GM23338 (cell line): ENCODE measurements at regions not wholly inside any gene's neighbourhood (a gene's known extent, or its start where the extent isn't known, plus 50 kb on each side); places are given as distances from the start of the nearest gene placed in this dataset.

ENCODE experiments used
- ATAC-seq: fragments of 200-7000 bp; cut with Tn5 transposase; 3 replicates; pipeline ENCODE4 v1.9.1; 2020
- DNase-seq: peaks from one replicate; pipeline ENCODE4 v3.0.0-alpha.2; 2015; ENCODE audit warnings: low spot score
- H2AFZ ChIP-seq: fragments of 200-600 bp; sonication (generic); 2 replicates; pipeline ENCODE4 v1.8.0; 2016; ENCODE audit warnings: antibody characterized with exemption, mild to moderate bottlenecking, moderate library complexity
- H3F3A ChIP-seq: fragments of 200-600 bp; sonication (generic); replicated peaks from 2 replicates; pipeline ENCODE4 v1.8.0; 2017; ENCODE audit warnings: antibody characterized with exemption, mixed run types, low read depth
- H3K27ac ChIP-seq: fragments of 200-600 bp; sonication (generic); 2 replicates; pipeline ENCODE4 v1.6.1; 2016; ENCODE audit warnings: low read depth
- H3K27me3 ChIP-seq: fragments of 200-600 bp; sonication (generic); 2 replicates; pipeline ENCODE4 v1.8.0; 2016; ENCODE audit warnings: mild to moderate bottlenecking, mixed run types, moderate library complexity; ENCODE audit not compliant: insufficient read depth
- H3K36me3 ChIP-seq: fragments of 200-600 bp; sonication (generic); 2 replicates; pipeline ENCODE4 v1.8.0; 2016; ENCODE audit warnings: mild to moderate bottlenecking; ENCODE audit not compliant: insufficient read depth
- H3K4me1 ChIP-seq: fragments of 200-600 bp; sonication (generic); 2 replicates; pipeline ENCODE4 v1.8.0; 2016; ENCODE audit warnings: mild to moderate bottlenecking, moderate library complexity; ENCODE audit not compliant: insufficient read depth
- H3K4me2 ChIP-seq: fragments of 200-600 bp; sonication (generic); 2 replicates; pipeline ENCODE4 v1.7.1; 2017; ENCODE audit warnings: mixed run types
- H3K4me3 ChIP-seq: fragments of 200-600 bp; sonication (generic); 2 replicates; pipeline ENCODE4 v1.6.1; 2016; ENCODE audit warnings: mixed run types
- H3K79me2 ChIP-seq: fragments of 200-600 bp; sonication (generic); replicated peaks from 2 replicates; pipeline ENCODE4 v1.8.0; 2017; ENCODE audit warnings: mild to moderate bottlenecking; ENCODE audit not compliant: insufficient read depth
- H3K9me2 ChIP-seq: fragments of 200-600 bp; sonication (generic); 2 replicates; pipeline ENCODE4 v1.8.0; 2017; ENCODE audit not compliant: insufficient read depth
- H4K20me1 ChIP-seq: fragments of 200-600 bp; sonication (generic); replicated peaks from 2 replicates; pipeline ENCODE4 v1.8.0; 2017; ENCODE audit warnings: mild to moderate bottlenecking; ENCODE audit not compliant: insufficient read depth
- H3K27ac Mint-ChIP-seq: 2 replicates; pipeline ENCODE4 v1.8.0; 2020; ENCODE audit warnings: inconsistent platforms, mild to moderate bottlenecking, moderate library complexity, mixed read lengths
- H3K27me3 Mint-ChIP-seq: 3 replicates; pipeline ENCODE4 v1.8.0; 2022; ENCODE audit warnings: low read depth, mild to moderate bottlenecking, moderate library complexity, mixed read lengths, inconsistent platforms; ENCODE audit not compliant: insufficient read depth, poor library complexity
- H3K36me3 Mint-ChIP-seq: 3 replicates; pipeline ENCODE4 v1.8.0; 2021; ENCODE audit warnings: low read depth, mild to moderate bottlenecking, inconsistent platforms, moderate library complexity, mixed read lengths
- H3K4me1 Mint-ChIP-seq: 3 replicates; pipeline ENCODE4 v1.8.0; 2020; ENCODE audit warnings: mild to moderate bottlenecking, inconsistent platforms, mixed read lengths
- H3K4me3 Mint-ChIP-seq: 3 replicates; pipeline ENCODE4 v1.8.0; 2021; ENCODE audit warnings: moderate library complexity, mild to moderate bottlenecking, inconsistent platforms, mixed read lengths
- H3K9me3 Mint-ChIP-seq: 3 replicates; pipeline ENCODE4 v1.8.0; 2020; ENCODE audit warnings: moderate library complexity, mild to moderate bottlenecking, inconsistent platforms, mixed read lengths
- EZH2phosphoT487 ChIP-seq: fragments of 200-600 bp; sonication (generic); IDR thresholded peaks from one replicate; pipeline ENCODE4 v1.8.1; 2018; ENCODE audit warnings: antibody characterized with exemption; ENCODE audit not compliant: unreplicated experiment
- NANOG ChIP-seq: IDR thresholded peaks from 2 replicates; pipeline ENCODE4 v1.6.1; 2016; ENCODE audit warnings: antibody characterized with exemption, borderline replicate concordance
- POLR2AphosphoS5 ChIP-seq: IDR thresholded peaks from 2 replicates; pipeline ENCODE4 v1.6.1; 2016; ENCODE audit warnings: antibody characterized with exemption, low read depth
- STAT1 ChIP-seq: IDR thresholded peaks from one replicate; pipeline ENCODE4 v1.6.1; 2016; ENCODE audit warnings: antibody characterized with exemption; ENCODE audit not compliant: unreplicated experiment
- ZNF114 ChIP-seq: fragments of 250-450 bp; sonication (Bioruptor Pico); IDR thresholded peaks from 2 replicates; pipeline ENCODE4 v1.5.0; 2020; ENCODE audit warnings: mild to moderate bottlenecking, moderate library complexity
- TF ChIP-seq, protein P1 (sequence below): IDR thresholded peaks from 2 replicates; pipeline ENCODE4 v1.6.1; 2016; ENCODE audit warnings: antibody characterized with exemption
- TF ChIP-seq, protein P2 (sequence below): fragments of 250-450 bp; sonication (Bioruptor Pico); IDR thresholded peaks from 2 replicates; pipeline ENCODE4 v1.5.0; 2020; ENCODE audit warnings: mild to moderate bottlenecking, moderate library complexity
- TF ChIP-seq, protein P3 (sequence below): IDR thresholded peaks from one replicate; pipeline ENCODE4 v1.6.1; 2018; ENCODE audit warnings: antibody characterized with exemption; ENCODE audit not compliant: unreplicated experiment

DNA sequence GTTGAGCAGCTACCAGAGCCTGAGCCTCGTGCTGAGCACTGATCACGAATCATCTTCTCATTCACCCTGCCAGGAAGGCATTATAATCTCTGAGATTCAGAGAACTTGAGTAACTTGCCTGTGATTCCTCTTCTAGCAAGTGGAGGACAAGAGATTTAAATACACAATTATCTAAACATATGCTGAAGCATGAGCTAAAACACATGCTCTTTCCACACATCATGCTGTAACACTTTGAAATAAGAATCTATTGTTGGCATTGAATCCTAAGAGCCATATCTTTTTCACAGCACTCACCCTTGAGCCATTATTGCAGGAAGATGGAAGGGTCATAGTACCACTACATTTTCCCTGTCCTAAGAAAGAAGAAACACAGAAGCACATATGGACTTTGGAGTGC lies 722.5 kb upstream of the API5 start:
- H3K27me3 Mint-ChIP-seq = peaks cover 2% of the 10 kb centered on the region
- H3K4me2 ChIP-seq = no peak overlapping the region
- H3K4me1 Mint-ChIP-seq = no peaks in the 10 kb centered on the region
- no peak overlapping the region for H3K4me3 Mint-ChIP-seq
- DNase-seq (no peak), ATAC-seq (no peak)
- H3K36me3 ChIP-seq = no peaks in the 10 kb centered on the region
- H3K9me3 Mint-ChIP-seq = peaks cover 82% of the 10 kb centered on the region
- 0 out of 2 replicates have a peak, but pooled peaks cover 3% of the 10 kb centered on the region for H3K4me1 ChIP-seq
- no peaks in the 10 kb centered on the region for H3K27me3 ChIP-seq
- no peak overlapping the region for H3K4me3 ChIP-seq
- H3K27ac Mint-ChIP-seq = no peak overlapping the region
- TF ChIP-seq EZH2phosphoT487 (no peak), STAT1 (no peak), ZNF114 (no peak), POLR2AphosphoS5 (no peak), NANOG (no peak)
- TF ChIP-seq, protein P1, sequence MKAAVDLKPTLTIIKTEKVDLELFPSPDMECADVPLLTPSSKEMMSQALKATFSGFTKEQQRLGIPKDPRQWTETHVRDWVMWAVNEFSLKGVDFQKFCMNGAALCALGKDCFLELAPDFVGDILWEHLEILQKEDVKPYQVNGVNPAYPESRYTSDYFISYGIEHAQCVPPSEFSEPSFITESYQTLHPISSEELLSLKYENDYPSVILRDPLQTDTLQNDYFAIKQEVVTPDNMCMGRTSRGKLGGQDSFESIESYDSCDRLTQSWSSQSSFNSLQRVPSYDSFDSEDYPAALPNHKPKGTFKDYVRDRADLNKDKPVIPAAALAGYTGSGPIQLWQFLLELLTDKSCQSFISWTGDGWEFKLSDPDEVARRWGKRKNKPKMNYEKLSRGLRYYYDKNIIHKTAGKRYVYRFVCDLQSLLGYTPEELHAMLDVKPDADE = no peak
- TF ChIP-seq, protein P2, sequence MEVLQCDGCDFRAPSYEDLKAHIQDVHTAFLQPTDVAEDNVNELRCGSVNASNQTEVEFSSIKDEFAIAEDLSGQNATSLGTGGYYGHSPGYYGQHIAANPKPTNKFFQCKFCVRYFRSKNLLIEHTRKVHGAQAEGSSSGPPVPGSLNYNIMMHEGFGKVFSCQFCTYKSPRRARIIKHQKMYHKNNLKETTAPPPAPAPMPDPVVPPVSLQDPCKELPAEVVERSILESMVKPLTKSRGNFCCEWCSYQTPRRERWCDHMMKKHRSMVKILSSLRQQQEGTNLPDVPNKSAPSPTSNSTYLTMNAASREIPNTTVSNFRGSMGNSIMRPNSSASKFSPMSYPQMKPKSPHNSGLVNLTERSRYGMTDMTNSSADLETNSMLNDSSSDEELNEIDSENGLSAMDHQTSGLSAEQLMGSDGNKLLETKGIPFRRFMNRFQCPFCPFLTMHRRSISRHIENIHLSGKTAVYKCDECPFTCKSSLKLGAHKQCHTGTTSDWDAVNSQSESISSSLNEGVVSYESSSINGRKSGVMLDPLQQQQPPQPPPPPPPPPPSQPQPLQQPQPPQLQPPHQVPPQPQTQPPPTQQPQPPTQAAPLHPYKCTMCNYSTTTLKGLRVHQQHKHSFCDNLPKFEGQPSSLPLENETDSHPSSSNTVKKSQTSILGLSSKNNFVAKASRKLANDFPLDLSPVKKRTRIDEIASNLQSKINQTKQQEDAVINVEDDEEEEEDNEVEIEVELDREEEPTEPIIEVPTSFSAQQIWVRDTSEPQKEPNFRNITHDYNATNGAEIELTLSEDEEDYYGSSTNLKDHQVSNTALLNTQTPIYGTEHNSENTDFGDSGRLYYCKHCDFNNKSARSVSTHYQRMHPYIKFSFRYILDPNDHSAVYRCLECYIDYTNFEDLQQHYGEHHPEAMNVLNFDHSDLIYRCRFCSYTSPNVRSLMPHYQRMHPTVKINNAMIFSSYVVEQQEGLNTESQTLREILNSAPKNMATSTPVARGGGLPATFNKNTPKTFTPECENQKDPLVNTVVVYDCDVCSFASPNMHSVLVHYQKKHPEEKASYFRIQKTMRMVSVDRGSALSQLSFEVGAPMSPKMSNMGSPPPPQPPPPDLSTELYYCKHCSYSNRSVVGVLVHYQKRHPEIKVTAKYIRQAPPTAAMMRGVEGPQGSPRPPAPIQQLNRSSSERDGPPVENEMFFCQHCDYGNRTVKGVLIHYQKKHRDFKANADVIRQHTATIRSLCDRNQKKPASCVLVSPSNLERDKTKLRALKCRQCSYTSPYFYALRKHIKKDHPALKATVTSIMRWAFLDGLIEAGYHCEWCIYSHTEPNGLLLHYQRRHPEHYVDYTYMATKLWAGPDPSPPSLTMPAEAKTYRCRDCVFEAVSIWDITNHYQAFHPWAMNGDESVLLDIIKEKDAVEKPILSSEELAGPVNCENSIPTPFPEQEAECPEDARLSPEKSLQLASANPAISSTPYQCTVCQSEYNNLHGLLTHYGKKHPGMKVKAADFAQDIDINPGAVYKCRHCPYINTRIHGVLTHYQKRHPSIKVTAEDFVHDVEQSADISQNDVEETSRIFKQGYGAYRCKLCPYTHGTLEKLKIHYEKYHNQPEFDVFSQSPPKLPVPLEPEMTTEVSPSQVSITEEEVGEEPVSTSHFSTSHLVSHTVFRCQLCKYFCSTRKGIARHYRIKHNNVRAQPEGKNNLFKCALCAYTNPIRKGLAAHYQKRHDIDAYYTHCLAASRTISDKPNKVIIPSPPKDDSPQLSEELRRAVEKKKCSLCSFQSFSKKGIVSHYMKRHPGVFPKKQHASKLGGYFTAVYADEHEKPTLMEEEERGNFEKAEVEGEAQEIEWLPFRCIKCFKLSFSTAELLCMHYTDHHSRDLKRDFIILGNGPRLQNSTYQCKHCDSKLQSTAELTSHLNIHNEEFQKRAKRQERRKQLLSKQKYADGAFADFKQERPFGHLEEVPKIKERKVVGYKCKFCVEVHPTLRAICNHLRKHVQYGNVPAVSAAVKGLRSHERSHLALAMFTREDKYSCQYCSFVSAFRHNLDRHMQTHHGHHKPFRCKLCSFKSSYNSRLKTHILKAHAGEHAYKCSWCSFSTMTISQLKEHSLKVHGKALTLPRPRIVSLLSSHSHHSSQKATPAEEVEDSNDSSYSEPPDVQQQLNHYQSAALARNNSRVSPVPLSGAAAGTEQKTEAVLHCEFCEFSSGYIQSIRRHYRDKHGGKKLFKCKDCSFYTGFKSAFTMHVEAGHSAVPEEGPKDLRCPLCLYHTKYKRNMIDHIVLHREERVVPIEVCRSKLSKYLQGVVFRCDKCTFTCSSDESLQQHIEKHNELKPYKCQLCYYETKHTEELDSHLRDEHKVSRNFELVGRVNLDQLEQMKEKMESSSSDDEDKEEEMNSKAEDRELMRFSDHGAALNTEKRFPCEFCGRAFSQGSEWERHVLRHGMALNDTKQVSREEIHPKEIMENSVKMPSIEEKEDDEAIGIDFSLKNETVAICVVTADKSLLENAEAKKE (CRISPR knock-in tag) = no peak
- TF ChIP-seq, protein P3, sequence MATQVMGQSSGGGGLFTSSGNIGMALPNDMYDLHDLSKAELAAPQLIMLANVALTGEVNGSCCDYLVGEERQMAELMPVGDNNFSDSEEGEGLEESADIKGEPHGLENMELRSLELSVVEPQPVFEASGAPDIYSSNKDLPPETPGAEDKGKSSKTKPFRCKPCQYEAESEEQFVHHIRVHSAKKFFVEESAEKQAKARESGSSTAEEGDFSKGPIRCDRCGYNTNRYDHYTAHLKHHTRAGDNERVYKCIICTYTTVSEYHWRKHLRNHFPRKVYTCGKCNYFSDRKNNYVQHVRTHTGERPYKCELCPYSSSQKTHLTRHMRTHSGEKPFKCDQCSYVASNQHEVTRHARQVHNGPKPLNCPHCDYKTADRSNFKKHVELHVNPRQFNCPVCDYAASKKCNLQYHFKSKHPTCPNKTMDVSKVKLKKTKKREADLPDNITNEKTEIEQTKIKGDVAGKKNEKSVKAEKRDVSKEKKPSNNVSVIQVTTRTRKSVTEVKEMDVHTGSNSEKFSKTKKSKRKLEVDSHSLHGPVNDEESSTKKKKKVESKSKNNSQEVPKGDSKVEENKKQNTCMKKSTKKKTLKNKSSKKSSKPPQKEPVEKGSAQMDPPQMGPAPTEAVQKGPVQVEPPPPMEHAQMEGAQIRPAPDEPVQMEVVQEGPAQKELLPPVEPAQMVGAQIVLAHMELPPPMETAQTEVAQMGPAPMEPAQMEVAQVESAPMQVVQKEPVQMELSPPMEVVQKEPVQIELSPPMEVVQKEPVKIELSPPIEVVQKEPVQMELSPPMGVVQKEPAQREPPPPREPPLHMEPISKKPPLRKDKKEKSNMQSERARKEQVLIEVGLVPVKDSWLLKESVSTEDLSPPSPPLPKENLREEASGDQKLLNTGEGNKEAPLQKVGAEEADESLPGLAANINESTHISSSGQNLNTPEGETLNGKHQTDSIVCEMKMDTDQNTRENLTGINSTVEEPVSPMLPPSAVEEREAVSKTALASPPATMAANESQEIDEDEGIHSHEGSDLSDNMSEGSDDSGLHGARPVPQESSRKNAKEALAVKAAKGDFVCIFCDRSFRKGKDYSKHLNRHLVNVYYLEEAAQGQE = no peak
- H3K27ac ChIP-seq = no peak overlapping the region
- no peaks in the 10 kb centered on the region; the same call in 2 of the 3 replicates for H3K36me3 Mint-ChIP-seq
- H4K20me1 ChIP-seq = no peaks in the 10 kb centered on the region
- no peaks in the 10 kb centered on the region for H3K79me2 ChIP-seq
- no peaks in the 10 kb centered on the region for H3F3A ChIP-seq
- no peaks in the 10 kb centered on the region for H3K9me2 ChIP-seq
- H2AFZ ChIP-seq = no peak overlapping the region
